ENCODE measurements at regions not wholly inside any gene's neighbourhood (a gene's known extent, or its start where the extent isn't known, plus 50 kb on each side); places are given as distances from the start of the nearest gene placed in this dataset.
A peak's percentile ranks its signal among the peaks of the same experiment; 100 is the strongest.

DNA sequence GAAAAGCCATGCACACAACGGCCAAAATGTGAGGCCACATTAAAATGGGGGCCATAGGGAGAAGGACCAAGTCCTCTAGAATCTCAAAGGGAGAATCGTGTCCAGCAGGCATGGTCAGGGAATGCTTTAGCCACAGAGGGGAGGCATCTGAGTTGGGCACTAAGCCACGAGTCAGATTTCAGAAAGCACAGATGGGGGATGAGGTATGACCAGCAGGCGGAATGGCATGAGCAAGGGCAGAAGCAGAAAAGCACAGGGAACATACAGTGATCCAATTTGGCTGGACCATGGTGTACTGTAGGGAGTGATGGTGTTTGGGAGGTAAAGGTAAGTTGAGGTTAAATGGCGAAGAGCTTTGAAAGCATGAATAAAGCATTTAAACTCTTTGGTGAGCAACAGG, 214.6 kb downstream of the TLE1 start:
- Histone ChIP-seq H3K36me3 (ENCODE audit: low read depth) (no peaks in the 10 kb centered on the region), H3K9me3 (no peaks in the 10 kb centered on the region), H3K4me3 (no peak overlapping the region), H3K4me1 (ENCODE audit: low read depth) (no peaks in the 10 kb centered on the region)
- TF ChIP-seq, protein P1, sequence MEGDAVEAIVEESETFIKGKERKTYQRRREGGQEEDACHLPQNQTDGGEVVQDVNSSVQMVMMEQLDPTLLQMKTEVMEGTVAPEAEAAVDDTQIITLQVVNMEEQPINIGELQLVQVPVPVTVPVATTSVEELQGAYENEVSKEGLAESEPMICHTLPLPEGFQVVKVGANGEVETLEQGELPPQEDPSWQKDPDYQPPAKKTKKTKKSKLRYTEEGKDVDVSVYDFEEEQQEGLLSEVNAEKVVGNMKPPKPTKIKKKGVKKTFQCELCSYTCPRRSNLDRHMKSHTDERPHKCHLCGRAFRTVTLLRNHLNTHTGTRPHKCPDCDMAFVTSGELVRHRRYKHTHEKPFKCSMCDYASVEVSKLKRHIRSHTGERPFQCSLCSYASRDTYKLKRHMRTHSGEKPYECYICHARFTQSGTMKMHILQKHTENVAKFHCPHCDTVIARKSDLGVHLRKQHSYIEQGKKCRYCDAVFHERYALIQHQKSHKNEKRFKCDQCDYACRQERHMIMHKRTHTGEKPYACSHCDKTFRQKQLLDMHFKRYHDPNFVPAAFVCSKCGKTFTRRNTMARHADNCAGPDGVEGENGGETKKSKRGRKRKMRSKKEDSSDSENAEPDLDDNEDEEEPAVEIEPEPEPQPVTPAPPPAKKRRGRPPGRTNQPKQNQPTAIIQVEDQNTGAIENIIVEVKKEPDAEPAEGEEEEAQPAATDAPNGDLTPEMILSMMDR (IDR thresholded peaks at IDR 0.05) = no peak
- ATAC-seq = no peak
- intact Hi-C loops (cut with DNase I, micrococcal nuclease) = no loop called here
- no peak for DNase-seq

DNA sequence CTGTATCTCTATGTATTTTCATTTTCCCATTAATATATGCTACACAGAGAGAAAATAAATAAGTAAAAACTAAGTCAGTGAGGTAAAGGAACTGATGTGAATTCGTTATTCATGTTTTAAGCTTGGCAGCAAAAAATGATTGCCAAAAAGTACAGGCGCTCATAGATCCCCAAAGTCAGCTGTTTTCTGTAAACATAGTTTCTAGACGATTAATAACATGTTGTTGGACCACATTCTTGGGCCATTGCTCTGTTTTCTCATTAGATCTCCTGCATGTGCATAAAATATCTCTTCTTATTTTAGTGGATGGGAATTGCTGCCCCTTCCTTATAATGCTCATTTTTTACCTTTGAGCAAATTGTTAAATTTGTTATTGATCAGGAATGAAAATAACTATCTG, 215.2 kb downstream of the TLE1 start:
- no peaks in the 10 kb centered on the region for H3K4me1 ChIP-seq (ENCODE audit: low read depth)
- no peaks in the 10 kb centered on the region for H3K36me3 ChIP-seq (ENCODE audit: low read depth)
- DNase-seq (no peak), ATAC-seq (no peak)
- intact Hi-C loops (cut with DNase I, micrococcal nuclease) = no loop called here
- no peaks in the 10 kb centered on the region for H3K9me3 ChIP-seq
- TF ChIP-seq, protein P1 (IDR thresholded peaks at IDR 0.05) = no peak
- no peak overlapping the region for H3K4me3 ChIP-seq

DNA sequence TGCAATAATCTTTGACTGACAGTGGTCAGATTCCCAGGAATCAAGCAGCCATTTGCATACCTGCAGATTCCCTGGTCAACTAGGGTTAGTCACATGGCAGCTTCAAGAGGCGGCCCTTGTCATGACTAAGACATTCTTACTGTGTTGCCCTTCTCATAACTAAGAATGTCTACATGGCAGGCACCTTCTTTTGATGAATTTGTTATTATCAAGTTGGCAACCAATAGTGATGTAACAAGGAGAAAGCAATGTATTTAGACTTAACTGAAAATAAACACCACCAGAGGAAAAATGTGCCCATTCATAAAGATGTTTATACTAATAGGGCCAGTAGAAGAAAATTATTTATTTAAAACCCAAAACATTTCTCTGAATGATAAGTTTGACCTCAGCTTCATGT, 215.6 kb downstream of the TLE1 start:
- no peaks in the 10 kb centered on the region for H3K4me1 ChIP-seq (ENCODE audit: low read depth)
- intact Hi-C loops (cut with DNase I, micrococcal nuclease) = no loop called here
- ATAC-seq (no peak), DNase-seq (no peak)
- no peaks in the 10 kb centered on the region for H3K9me3 ChIP-seq
- H3K36me3 ChIP-seq (ENCODE audit: low read depth) = no peaks in the 10 kb centered on the region
- TF ChIP-seq, protein P1 (IDR thresholded peaks at IDR 0.05) = no peak
- H3K4me3 ChIP-seq = no peak overlapping the region

DNA sequence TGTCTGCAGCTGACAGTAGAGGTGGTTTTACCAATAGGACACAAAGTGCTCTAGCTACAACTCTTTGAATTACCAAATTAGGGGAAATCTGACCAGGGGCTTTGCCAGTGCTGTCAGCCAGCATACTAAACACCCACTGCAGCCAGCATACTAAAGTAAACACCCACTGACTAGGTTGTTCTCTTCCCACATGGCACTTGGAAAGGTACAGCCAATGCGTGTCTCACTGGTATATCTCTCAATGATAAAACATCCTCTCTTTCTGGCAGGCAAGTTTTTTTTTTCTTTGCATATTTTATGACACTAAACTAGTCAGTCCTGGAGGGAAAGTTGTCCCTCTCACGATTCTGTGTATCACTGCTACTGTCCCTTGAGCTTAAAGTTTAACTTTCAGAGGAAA, 216.1 kb downstream of the TLE1 start:
- ATAC-seq = no peak
- TF ChIP-seq, protein P1 (IDR thresholded peaks at IDR 0.05) = no peak

DNA sequence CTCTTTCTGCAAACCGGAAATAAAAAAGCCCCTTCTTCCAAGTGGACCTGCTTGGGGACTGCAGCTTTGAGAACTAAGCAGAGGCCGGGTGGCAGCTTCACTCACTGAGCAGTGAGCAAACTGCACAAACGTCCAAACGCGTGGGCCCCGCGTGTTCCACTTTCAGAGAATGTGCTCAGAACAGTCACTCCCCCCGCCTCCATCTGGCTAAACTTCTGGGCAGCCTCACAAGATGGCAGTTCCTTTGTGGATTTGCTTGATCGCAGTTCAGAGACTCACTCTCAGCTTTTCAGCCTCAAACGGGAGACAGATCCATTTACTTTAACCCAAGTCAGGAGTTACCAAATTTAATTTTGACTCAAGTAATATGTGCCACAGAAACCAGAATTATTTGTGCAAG, 216.6 kb downstream of the TLE1 start:
- intact Hi-C loops (cut with DNase I, micrococcal nuclease) = no loop called here
- DNase-seq (no peak), ATAC-seq (no peak)
- Histone ChIP-seq H3K9me3 (no peaks in the 10 kb centered on the region), H3K36me3 (ENCODE audit: low read depth) (no peaks in the 10 kb centered on the region), H3K4me1 (ENCODE audit: low read depth) (no peaks in the 10 kb centered on the region), H3K4me3 (no peak overlapping the region)
- TF ChIP-seq, protein P1 (IDR thresholded peaks at IDR 0.05) = no peak

More for the DNA sequence above, 216.1 kb downstream of the TLE1 start:
- DNase-seq = no peak
- Histone ChIP-seq H3K9me3 (no peaks in the 10 kb centered on the region), H3K4me3 (no peak overlapping the region), H3K36me3 (ENCODE audit: low read depth) (no peaks in the 10 kb centered on the region), H3K4me1 (ENCODE audit: low read depth) (no peaks in the 10 kb centered on the region)
- intact Hi-C loops (cut with DNase I, micrococcal nuclease) = no loop called here

DNA sequence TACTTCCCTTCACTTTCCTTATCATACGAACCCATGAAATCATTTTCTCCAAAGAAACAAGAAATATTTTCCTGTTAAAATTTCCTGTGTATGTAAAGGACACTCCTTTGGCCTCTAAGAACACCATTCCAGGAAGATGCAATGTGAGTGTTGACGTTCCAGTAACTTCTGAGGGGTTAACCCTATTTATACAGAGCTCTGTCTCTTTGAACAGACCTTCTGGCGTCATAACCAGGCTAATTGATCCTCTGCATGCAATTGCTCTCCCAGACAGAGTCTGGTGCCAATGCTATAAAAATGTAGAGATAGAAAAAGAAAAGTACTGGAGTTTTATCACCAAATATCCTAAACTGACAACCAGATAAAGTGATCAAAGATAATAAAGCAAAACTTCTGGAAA, 218.5 kb downstream of the TLE1 start:
- TF ChIP-seq, protein P1 (IDR thresholded peaks at IDR 0.05) = no peak
- H3K36me3 ChIP-seq (ENCODE audit: low read depth) = no peaks in the 10 kb centered on the region
- intact Hi-C loops (cut with DNase I, micrococcal nuclease) = no loop called here
- H3K4me3 ChIP-seq = no peak overlapping the region
- H3K9me3 ChIP-seq = no peaks in the 10 kb centered on the region
- DNase-seq (peak in 1 of 3 donors; percentile 27), ATAC-seq (peak; percentile 87)
- H3K4me1 ChIP-seq (ENCODE audit: low read depth) = no peaks in the 10 kb centered on the region
